Panc1 (cell line): ENCODE measurements at regions not wholly inside any gene's neighbourhood (a gene's known extent, or its start where the extent isn't known, plus 50 kb on each side); places are given as distances from the start of the nearest gene placed in this dataset.

ENCODE experiments used
- SIN3A ChIP-seq: IDR thresholded peaks from 2 replicates; pipeline ENCODE4 v1.6.1; 2012; ENCODE audit warnings: low read depth, mild to moderate bottlenecking, low read length, moderate library complexity, borderline replicate concordance; ENCODE audit not compliant: insufficient read depth
- TCF7L2 ChIP-seq: IDR thresholded peaks from 2 replicates; pipeline ENCODE4 v1.6.1; 2011; ENCODE audit warnings: mild to moderate bottlenecking, low read depth, low read length, inconsistent platforms
- TF ChIP-seq, protein P1 (sequence below): fragments of 450-650 bp; IDR thresholded peaks from 2 replicates; pipeline ENCODE4 v1.5.1; 2017; ENCODE audit warnings: mild to moderate bottlenecking
- TF ChIP-seq, protein P2 (sequence below), 2 experiments: IDR thresholded peaks; 2 replicates each; pipeline ENCODE4 v1.6.1; 2011 to 2012; ENCODE audit warnings: low read depth in 2 of 2, control low read depth in 1 of 2, low read length in 1 of 2, mild to moderate bottlenecking in 1 of 2, moderate library complexity in 1 of 2; ENCODE audit not compliant: insufficient read depth in 1 of 2

DNA sequence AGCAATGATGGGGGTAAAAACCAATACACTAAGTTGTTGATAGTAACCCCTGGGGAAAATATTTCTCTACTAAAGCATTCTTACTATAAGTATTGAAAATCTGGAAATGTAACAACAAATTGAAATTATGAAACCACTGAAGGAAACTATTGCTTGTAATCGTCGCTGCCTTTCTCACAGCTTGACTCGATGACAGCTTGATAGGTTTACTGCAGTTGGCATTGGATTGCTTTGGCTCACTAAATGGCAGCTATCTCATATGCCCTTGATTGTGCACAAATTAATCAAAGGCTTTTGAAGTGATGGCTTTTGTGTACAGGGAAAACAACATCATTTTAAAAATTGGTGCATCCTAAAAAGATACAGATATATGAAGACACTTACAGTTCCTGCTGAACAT lies 419.6 kb upstream of the TENM3 start:
- TF ChIP-seq, protein P1, sequence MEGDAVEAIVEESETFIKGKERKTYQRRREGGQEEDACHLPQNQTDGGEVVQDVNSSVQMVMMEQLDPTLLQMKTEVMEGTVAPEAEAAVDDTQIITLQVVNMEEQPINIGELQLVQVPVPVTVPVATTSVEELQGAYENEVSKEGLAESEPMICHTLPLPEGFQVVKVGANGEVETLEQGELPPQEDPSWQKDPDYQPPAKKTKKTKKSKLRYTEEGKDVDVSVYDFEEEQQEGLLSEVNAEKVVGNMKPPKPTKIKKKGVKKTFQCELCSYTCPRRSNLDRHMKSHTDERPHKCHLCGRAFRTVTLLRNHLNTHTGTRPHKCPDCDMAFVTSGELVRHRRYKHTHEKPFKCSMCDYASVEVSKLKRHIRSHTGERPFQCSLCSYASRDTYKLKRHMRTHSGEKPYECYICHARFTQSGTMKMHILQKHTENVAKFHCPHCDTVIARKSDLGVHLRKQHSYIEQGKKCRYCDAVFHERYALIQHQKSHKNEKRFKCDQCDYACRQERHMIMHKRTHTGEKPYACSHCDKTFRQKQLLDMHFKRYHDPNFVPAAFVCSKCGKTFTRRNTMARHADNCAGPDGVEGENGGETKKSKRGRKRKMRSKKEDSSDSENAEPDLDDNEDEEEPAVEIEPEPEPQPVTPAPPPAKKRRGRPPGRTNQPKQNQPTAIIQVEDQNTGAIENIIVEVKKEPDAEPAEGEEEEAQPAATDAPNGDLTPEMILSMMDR = no peak
- TF ChIP-seq SIN3A = no peak
- no peak for TF ChIP-seq TCF7L2
- TF ChIP-seq, protein P2, sequence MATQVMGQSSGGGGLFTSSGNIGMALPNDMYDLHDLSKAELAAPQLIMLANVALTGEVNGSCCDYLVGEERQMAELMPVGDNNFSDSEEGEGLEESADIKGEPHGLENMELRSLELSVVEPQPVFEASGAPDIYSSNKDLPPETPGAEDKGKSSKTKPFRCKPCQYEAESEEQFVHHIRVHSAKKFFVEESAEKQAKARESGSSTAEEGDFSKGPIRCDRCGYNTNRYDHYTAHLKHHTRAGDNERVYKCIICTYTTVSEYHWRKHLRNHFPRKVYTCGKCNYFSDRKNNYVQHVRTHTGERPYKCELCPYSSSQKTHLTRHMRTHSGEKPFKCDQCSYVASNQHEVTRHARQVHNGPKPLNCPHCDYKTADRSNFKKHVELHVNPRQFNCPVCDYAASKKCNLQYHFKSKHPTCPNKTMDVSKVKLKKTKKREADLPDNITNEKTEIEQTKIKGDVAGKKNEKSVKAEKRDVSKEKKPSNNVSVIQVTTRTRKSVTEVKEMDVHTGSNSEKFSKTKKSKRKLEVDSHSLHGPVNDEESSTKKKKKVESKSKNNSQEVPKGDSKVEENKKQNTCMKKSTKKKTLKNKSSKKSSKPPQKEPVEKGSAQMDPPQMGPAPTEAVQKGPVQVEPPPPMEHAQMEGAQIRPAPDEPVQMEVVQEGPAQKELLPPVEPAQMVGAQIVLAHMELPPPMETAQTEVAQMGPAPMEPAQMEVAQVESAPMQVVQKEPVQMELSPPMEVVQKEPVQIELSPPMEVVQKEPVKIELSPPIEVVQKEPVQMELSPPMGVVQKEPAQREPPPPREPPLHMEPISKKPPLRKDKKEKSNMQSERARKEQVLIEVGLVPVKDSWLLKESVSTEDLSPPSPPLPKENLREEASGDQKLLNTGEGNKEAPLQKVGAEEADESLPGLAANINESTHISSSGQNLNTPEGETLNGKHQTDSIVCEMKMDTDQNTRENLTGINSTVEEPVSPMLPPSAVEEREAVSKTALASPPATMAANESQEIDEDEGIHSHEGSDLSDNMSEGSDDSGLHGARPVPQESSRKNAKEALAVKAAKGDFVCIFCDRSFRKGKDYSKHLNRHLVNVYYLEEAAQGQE (IDR thresholded peaks at IDR 0.05; ENCODE audit: insufficient read depth in 1 of 2, low read depth in 2 of 2, low read length in 1 of 2) = no peak
